Suprapubic skin (tissue), 4 donors: ENCODE measurements at regions not wholly inside any gene's neighbourhood (a gene's known extent, or its start where the extent isn't known, plus 50 kb on each side); places are given as distances from the start of the nearest gene placed in this dataset.

Source experiments
- EP300 ChIP-seq: sonication (generic); formaldehyde crosslinking; IDR thresholded peaks from one replicate; pipeline ENCODE4 v1.6.1; 2017; ENCODE audit warnings: antibody characterized with exemption
- POLR2A ChIP-seq, 2 donors: fragments of 450-650 bp; IDR thresholded peaks; one replicate each; pipeline ENCODE4 v1.6.1; 2017; ENCODE audit warnings: antibody characterized with exemption in 2 of 2, mild to moderate bottlenecking in 2 of 2, moderate library complexity in 2 of 2
- POLR2AphosphoS5 ChIP-seq, 3 donors: sonication (generic); formaldehyde crosslinking; IDR thresholded peaks; one replicate each; pipeline ENCODE4 v1.6.1; 2017; ENCODE audit warnings: antibody characterized with exemption in 3 of 3
- TF ChIP-seq, protein P1 (sequence below), 2 donors: fragments of 200-600 bp in 1 of 2; fragments of 450-650 bp in 1 of 2; sonication (generic) in 1 of 2; IDR thresholded peaks; one replicate each; pipeline ENCODE4 v1.5.1; 2016 to 2019; ENCODE audit warnings: antibody characterized with exemption in 2 of 2, mild to moderate bottlenecking in 1 of 2, moderate library complexity in 1 of 2

DNA sequence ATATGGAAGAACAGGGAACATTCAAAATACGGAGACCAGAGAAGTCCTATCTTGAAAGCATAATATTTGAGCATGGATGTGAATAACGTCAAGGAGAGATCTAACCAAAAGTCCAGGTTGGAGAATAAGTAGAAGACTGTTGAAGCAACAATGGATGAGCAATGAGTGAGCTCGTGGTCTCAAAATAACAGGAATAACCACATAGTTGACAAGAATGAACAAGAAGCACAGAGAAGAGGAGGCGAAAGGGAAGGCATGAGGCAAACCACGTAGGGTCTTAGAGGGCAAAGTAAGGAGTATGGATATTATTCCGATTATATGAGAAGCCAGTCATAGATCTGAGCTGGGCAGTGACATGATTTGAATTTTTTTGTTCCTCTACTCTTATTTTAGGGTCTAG lies 710.2 kb downstream of the BRINP1 start:
- TF ChIP-seq, protein P1, sequence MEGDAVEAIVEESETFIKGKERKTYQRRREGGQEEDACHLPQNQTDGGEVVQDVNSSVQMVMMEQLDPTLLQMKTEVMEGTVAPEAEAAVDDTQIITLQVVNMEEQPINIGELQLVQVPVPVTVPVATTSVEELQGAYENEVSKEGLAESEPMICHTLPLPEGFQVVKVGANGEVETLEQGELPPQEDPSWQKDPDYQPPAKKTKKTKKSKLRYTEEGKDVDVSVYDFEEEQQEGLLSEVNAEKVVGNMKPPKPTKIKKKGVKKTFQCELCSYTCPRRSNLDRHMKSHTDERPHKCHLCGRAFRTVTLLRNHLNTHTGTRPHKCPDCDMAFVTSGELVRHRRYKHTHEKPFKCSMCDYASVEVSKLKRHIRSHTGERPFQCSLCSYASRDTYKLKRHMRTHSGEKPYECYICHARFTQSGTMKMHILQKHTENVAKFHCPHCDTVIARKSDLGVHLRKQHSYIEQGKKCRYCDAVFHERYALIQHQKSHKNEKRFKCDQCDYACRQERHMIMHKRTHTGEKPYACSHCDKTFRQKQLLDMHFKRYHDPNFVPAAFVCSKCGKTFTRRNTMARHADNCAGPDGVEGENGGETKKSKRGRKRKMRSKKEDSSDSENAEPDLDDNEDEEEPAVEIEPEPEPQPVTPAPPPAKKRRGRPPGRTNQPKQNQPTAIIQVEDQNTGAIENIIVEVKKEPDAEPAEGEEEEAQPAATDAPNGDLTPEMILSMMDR (IDR thresholded peaks at IDR 0.05) = no peak
- TF ChIP-seq POLR2A (IDR thresholded peaks at IDR 0.05) = no peak
- TF ChIP-seq POLR2AphosphoS5 (IDR thresholded peaks at IDR 0.05) = no peak
- TF ChIP-seq EP300 = no peak
